ENCODE measurements at regions not wholly inside any gene's neighbourhood (a gene's known extent, or its start where the extent isn't known, plus 50 kb on each side); places are given as distances from the start of the nearest gene placed in this dataset.
A peak's percentile ranks its signal among the peaks of the same experiment; 100 is the strongest.

DNA sequence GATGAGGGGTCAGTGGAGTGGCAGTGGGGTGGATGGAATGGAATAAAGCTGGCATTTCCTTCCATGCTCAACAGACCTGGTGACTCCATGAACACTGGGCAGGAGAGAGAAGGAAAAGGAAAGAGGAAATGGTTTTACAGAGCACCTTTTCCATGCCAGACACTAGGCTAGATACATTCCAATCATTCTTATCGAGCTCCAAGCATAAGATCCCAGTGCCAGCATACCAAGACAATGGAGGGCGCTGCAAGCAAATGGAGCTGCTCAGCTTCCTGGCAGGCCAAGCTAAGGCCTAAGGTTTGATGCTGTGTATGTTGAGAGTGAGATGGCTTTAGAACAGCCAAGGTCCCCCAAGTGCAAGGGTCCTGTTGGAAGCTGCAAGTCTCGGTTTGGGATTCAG, 113.2 kb downstream of the HSPH1 start:
- DNase-seq = peak; percentile 57

DNA sequence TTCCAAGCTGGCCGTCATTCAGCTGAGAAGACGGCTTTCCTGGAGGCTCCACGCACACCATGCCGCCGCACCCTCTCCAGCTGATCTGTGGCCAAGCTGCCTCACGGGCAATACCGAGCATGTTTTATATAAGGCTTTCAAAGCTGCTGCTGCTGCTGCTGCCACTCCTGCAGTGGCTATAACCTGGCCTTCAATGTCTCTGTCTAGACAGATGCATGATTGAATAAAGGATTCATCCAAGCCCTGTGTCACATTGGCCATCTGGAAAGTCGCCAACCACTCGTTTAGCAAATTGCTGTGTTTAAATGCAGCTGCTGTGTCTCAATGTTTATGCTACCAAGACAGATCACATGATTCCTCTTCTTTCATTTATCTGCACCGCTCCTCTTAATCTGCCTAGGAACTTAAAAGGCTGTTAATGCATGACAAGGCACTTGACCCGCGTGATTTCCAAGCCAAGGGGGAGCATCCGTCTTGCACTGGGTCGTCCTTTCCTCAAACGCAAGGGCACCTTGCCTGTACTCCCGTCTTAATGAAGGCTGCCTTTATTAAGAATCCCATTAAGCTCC, 114.3 kb downstream of the TEX26 start:
- DNase-seq = peak; percentile 56

DNA sequence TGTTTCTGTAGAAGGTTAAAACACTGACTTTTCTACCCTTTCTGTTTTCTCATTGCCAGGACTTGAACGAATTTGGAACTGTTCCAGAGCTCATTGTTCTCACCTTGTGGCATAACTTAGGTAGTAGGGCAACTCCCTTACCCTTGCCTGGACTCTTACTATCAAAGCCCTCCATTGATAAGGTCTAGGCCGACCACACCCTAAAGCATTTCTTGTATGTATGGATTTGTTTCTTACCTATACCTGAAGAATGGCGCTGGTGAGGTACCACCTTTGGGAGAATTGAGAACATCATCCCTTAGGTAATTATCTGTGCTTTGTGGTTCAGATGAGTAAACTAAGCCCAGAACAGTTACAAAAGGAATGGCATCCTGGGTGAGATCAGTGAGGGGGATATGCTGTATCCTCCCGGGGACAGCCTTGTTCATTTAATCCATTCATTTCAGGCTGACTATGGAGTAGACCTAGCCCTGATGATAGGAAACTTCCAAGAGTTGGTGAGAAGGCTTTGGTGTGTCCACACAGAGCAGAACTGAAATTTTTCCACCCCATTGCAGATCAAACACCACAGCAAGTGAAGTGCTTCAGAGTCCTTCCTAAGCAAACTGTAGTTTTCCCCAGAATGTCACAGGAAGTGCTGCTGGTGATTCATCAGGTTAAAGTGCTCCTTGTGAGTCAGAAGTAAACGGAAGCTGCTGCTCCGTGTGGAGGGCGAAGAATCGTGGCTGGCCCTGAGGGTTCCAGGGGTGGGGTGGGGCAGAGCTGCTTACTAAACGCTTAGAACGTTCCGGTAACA, 113.0 kb downstream of the TEX26 start:
- peak; percentile 96 for DNase-seq

DNA sequence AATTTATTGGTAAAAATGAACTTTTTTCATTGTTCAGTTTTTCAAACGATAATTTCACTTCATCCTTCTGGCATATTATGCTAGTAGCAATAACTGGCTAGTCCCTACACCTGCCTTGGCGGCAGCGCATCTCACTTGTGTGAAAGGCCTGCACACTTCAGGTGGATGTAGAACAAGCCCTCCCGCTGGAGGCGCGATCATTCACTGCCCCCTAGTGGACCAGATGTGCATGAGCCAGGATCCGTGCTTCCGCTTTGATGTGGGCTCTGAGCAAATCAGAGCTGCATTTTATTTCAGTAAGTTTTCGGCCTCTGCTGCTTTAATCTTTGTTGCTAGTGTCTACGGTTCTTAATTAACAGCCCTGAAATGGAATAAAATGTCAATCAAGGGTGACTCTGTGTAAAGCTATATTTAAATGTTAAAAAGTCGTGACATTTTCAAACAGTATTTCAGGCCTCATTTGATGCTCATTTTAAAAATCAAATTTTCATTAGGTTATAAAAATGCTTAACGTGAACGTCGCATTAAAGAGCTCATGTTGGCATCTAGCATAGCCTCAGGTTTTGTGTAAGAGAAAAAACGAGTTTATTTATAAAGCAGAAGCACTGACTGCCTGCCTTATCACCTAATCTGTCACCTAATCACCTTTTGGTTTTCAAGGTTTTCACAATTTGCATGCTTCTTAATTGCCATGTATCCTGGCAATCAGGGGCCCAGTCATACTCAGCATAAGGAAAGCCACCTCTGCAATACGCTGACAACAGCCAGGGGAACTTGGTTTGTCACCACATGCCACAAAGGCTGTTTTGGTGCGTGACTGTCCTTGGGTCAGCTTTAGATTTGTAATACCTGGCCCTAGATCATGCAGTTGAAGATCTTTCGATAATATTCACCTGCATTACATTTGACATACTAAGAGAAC, 112.2 kb downstream of the TEX26 start:
- DNase-seq = peak; percentile 92

DNA sequence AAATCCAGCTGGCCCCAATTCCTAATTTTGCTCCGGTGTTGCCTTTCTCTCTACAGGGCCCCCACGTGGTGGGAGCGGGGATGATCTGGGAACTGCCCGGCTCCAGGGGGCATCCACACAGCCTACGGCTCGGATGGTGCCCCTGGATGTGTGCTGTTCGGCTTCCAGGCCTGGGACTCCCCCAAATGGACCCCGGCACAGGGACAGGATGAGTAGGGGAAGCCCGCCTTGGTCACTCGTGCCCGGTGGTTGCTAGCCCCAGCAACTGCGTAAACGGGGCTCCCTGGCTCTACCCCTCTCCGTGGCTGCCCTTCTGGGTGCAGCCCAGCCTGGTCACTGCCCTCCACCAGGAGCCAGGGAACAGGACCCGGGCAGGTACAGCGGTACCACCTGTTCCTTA, 111.5 kb downstream of the TEX26 start:
- peak; percentile 52 for DNase-seq

DNA sequence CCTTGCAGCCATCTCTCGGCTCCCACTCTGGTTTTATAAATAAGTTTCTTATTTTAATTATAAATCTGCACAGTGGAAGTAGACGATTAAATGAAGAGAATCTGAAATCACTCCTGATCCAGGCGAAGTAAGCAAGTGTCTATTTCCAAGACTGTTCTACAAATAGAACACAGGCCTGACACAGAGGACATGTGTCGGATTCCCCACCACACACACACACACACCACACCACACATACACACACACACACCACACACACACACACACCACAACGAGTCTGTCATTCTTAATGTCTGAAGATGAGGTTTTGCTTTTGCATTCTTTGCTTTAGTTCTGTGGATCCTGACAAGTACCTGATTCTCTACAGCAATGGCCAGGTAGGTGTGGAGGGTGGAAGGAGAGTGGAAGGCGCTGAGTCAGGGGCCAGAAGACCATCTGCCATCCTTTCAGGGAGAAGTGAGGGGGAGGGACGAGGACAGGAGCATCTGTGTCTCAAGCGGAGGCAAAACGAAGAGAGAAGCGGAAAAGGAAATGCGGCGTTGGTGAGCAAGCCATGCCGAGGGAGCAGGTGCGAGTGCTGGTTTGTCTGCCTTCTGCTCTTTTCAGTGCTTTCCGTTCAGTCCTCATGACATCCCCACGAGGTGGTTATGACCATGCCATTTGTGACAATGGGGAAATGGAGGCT, 110.2 kb downstream of the TEX26 start:
- DNase-seq = peak; percentile 43

DNA sequence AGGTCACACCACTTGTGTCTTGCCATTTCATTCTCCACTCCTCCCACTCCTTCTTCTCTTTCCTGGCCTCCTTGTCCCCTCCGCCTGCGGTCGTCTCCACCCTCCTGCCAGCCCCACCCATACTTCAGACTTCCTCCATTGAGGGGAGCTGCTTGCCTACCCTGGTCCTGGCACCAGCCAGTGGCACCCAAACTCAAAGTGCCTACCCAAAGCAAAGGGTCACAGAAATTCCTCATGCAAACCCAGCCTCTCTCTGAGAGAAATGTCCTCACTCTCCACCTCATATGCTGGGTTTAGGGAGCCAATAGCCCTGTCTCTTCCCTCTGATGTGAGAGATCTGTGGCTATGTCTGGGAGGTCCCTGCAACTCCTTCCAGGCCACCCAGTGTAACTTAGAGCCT, 109.6 kb downstream of the TEX26 start:
- peak; percentile 28 for DNase-seq

DNA sequence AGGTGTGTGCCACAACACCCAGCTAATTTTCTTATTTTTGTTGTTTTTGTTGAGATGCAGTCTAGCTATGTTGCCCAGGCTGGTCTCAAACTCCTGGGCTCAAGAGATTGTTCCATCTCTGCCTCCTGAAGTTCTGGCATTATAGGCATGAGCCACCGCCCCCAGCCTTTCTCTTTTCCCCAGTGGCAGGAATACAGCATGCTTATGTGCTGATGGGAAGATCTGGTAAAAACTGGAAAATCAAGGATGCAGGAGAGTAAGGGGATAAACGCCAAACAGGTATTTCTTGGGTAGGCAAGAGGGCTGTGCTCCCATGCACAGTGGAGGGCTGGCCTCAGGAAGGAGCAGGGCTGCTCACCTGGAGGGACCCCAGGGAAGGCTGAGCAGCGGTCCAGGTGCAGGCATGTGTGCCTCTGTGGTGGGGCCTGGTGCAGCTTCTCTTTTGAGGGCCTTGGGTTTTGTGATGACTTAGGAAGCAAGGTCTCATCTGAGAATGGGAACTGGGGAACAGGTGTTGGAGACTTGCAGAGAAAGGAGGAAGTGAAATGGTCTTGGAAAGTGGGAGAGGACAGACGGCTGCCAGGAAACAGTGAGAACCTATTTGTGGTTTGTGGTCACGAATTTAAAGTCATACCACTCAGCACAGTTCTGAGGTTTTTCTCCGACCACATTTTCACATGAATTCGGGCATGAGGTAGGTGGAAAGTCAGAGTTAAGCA, 106.5 kb downstream of the TEX26 start:
- DNase-seq = peak; percentile 59

DNA sequence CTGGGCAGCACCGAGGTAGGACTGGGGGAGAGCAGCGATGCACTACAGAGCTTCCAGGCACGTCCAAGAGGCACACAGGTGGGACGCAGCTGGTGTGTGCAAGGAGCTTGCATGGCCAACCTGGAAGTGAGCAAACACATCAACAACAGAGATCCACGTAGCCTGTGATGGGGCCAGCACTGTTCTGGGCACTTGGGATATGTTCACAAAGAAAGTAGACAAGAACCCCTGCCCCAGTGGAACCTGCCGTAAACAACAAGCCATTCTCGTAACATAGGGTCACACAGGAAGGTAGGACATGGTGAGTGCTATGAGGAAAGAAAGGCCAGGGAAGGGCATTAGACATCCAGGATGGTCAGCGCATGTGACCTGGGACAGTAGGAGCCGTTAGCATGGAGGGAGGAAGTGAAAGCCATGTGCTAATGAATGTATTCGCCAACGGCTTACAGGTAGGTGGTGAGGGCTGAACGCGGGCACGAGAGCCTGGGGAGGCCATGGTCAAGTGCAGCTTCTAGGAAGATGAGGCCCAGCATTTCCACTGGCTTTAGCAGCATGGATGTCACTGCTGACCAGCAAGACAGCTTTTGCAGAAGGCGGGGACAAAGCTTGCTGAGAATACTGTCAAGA, 105.5 kb downstream of the TEX26 start:
- DNase-seq = peak; percentile 49

DNA sequence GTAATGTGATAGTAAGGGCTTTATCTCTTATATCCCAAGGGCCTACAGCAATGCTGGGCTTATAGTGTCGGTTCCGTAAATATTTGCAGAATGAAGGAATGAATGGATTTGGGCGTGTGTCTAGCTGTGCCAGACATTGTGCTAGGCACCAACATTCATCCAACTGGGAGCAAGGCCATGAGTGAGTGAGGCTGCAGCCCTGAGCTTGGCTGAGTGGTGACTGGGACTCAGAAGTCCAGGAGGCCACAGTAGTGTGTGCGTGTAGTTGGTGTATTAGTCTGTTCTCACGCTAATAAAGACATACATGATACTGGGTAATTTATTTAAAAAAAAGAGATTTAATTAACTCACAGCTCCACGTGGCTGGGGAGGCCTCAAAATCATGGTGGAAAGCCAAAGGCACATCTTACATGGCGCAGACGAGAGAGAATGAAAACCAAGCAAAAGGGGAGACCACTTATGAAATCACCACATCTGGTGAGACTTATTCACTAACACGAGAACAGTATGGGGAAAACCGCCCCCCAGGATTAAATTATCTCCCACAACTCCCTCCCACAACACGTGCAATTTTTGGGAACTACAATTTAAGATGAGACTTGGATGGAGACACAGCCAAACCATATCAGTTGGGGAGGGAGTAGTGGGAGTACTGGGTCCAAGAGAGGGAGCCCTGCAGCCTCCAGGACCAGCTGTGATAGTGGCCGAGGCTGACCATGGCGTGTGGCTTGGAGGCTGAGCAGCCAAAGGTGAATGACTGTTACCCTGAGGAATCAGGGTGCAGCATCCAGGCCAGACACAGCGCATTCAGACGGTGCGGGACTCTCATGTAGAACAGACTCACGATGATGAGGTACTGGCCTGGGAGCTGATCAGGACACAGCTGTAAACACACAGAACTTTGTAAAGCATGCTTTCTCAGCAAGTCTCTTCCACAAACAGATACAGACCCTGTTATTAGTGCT, 104.6 kb downstream of the TEX26 start:
- DNase-seq = peak; percentile 65

DNA sequence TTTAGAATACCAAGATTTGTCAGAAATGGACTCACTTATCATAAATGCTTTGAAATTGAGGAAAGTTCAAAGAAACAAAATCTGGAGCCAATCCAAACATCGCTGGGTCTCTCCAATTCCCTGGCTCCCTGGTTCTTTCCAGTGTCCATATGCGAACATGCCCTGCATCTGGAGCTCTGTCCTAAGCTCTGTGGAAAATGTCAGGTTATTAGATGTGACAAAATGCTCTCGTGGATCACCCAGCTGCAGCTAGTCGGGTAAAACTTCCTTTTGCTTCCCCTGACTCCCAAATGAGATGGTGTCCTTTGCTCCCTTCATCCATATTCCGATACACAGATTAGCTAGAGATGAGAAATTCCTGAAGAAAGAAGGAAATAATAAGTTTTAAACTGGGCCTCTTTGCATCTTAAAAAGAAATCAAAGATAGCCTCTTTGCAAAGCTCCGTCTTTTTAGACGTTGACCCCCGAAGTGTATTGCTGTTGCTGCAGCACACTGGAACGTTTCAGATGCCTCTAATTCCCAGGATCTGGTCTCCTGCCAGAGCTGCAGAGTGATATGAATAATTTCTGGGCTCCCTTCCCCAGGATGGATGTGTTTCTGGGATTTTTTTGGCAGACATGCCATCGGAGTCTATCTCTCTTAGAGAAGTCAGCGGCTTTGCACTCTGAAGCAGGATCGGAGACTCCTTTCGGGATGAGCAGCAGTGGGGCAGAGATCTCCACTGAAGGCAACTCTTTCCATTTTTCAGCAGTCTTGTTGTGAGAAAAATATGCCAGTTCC, 102.9 kb downstream of the TEX26 start:
- peak; percentile 6 for DNase-seq

DNA sequence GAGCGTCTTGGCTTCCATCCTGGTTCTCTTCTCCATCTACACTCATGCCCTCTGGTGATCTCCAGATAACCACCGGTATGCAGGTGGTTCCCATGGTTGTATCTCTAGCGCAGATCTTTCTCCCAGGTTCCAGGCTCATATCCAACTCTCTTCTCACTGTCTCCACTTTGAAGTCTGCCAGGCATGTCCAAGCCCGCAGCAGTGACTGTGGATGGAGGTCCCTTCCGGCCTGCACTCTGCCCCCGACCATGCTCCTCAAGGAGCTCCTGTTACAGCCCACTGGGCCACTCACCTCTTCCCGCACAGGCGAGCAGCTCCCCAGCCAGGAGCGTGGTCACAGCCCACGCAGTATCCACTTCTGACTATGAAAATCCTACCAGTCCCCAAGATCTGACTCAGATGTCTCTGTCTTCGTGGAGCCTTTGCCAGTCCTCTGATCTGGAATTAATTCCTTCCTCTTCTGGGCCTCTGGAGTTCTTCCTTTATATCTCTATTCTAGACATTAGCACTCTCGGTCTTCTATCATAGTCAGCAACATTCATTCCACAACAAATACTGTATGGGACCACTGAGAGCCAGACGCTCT, 100.2 kb downstream of the TEX26 start:
- DNase-seq = peak; percentile 48

DNA sequence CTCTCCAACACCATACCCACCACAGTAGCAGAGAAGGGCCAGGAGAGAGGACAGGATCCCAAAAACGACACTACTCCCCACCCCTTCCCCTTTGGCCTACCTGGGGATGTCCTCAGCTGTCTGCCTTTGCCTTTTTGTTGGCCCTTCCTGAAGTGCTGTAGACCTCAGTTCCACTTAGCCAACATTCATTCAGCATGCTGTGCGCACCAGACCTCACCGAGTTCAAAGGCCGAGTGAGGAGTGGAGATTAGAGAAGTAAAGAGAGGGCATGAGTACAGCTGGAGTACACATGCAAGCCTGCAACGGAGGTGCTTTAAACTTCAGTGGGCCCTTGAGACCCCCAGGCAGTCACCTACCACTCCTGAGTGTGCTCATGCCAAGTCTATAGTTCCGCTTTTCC, 99.0 kb downstream of the TEX26 start:
- DNase-seq = peak; percentile 29

DNA sequence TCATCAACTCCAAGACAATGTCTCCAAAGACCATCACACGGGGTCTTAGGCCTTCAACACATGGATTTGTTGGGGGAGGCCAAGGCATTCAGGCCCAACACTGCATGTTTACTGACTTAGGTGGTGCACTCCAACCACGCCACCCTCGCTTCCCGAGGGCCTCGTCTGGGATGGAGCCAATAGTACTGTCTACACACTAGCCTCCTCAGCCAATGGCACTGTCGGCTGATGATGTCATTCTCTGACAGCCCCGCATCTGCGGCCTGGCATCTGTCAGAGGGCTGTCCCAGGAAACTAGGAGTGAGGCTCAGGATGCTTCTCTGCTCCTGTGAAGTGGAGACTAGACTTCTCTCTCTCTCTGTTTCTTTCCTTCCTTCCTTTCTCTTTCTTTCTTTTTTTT, 96.6 kb downstream of the TEX26 start:
- peak; percentile 82 for DNase-seq

DNA sequence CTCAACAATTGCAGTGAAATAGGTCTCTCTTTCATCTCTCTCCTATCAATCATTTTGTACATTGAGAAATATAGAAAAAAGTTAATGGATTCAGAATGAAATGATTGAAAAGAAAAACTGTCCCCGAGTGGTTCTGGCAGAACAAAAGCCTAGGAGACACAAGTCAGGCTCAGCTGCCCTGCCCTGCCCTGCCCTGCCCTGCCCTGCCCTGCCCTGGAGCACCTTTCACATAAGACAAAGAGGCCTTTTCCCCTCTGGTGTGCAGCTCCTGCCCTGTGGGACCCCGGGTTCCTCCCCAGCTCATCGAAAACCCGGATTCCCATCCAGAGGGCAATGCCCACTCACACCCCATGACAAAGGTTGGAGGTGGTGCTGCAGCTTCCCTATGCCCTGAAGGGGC, 94.7 kb downstream of the TEX26 start:
- DNase-seq = no peak

Measured in islet precursor cell (in vitro differentiated cells).